ENCODE measurements at regions not wholly inside any gene's neighbourhood (a gene's known extent, or its start where the extent isn't known, plus 50 kb on each side); places are given as distances from the start of the nearest gene placed in this dataset.
"Not testable (repeated sequence)": the region's sequence is repeated elsewhere in the genome, so short reads cannot be mapped to it uniquely, and the experiment has no call there.

GRCh38 chr14:27845241-27845850, 921.2 kb upstream of the FOXG1 start:
- FAIRE-seq (no peak), DNase-seq (ENCODE audit: insufficient read length, low spot score) (no peak)

GRCh38 chr14:27845902-27846301, 920.7 kb upstream of the FOXG1 start:
- DNase-seq (ENCODE audit: insufficient read length, low spot score): no peak

GRCh38 chr14:27847480-27847879, 919.1 kb upstream of the FOXG1 start:
- FAIRE-seq; DNase-seq (ENCODE audit: insufficient read length, low spot score): not testable (repeated sequence)

More at GRCh38 chr14:27845902-27846301, 920.7 kb upstream of the FOXG1 start:
- FAIRE-seq: no peak

- FAIRE-seq; DNase-seq (ENCODE audit: insufficient read length, low spot score): not testable (repeated sequence)
These were observed 917.4 kb upstream of the FOXG1 start for GRCh38 chr14:27849193-27849592.

GRCh38 chr14:27862684-27863083, 903.9 kb upstream of the FOXG1 start:
- DNase-seq (ENCODE audit: insufficient read length, low spot score): no peak
- no peak for FAIRE-seq

- DNase-seq (ENCODE audit: insufficient read length, low spot score) (no peak), FAIRE-seq (no peak)
These were observed 903.4 kb upstream of the FOXG1 start for GRCh38 chr14:27863166-27863565.

- no peak for FAIRE-seq
- DNase-seq (ENCODE audit: insufficient read length, low spot score): no peak
These were observed 885.5 kb upstream of the FOXG1 start for GRCh38 chr14:27881063-27881462.

GRCh38 chr14:27881646-27882045, 884.9 kb upstream of the FOXG1 start:
- DNase-seq (ENCODE audit: insufficient read length, low spot score) (no peak), FAIRE-seq (no peak)

GRCh38 chr14:27886256-27886655, 880.3 kb upstream of the FOXG1 start:
- DNase-seq (ENCODE audit: insufficient read length, low spot score): no peak
- no peak for FAIRE-seq

GRCh38 chr14:27890259-27890658, 876.3 kb upstream of the FOXG1 start:
- FAIRE-seq (no peak), DNase-seq (ENCODE audit: insufficient read length, low spot score) (no peak)

- DNase-seq (ENCODE audit: insufficient read length, low spot score); FAIRE-seq: not testable (repeated sequence)
These were observed 858.1 kb upstream of the FOXG1 start for GRCh38 chr14:27908484-27908883.

GRCh38 chr14:27916326-27916725, 850.3 kb upstream of the FOXG1 start:
- DNase-seq (ENCODE audit: insufficient read length, low spot score): no peak
- FAIRE-seq: no peak

GRCh38 chr14:27917896-27918295, 848.7 kb upstream of the FOXG1 start:
- DNase-seq (ENCODE audit: insufficient read length, low spot score) (no peak), FAIRE-seq (no peak)

GRCh38 chr14:27927519-27927918, 839.1 kb upstream of the FOXG1 start:
- DNase-seq (ENCODE audit: insufficient read length, low spot score): no peak
- FAIRE-seq: peak; percentile 4

- FAIRE-seq: no peak
- DNase-seq (ENCODE audit: insufficient read length, low spot score): no peak
These were observed 836.7 kb upstream of the FOXG1 start for GRCh38 chr14:27929797-27930347.

GRCh38 chr14:27938392-27938791, 828.2 kb upstream of the FOXG1 start:
- DNase-seq (ENCODE audit: insufficient read length, low spot score) (no peak), FAIRE-seq (no peak)

- no peak for FAIRE-seq
- no peak for DNase-seq (ENCODE audit: insufficient read length, low spot score)
These were observed 821.1 kb upstream of the FOXG1 start for GRCh38 chr14:27945512-27945911.

- FAIRE-seq (no peak), DNase-seq (ENCODE audit: insufficient read length, low spot score) (no peak)
These were observed 807.8 kb upstream of the FOXG1 start for GRCh38 chr14:27958757-27959156.

GRCh38 chr14:27995691-27996090, 770.9 kb upstream of the FOXG1 start:
- DNase-seq (ENCODE audit: insufficient read length, low spot score) (no peak), FAIRE-seq (no peak)

GRCh38 chr14:28001002-28001401, 765.6 kb upstream of the FOXG1 start:
- FAIRE-seq (no peak), DNase-seq (ENCODE audit: insufficient read length, low spot score) (no peak)

- DNase-seq (ENCODE audit: insufficient read length, low spot score) (no peak), FAIRE-seq (no peak)
These were observed 753.8 kb upstream of the FOXG1 start for GRCh38 chr14:28012629-28013415.

GRCh38 chr14:28020112-28020511, 746.5 kb upstream of the FOXG1 start:
- FAIRE-seq: peak; percentile 86
- DNase-seq (ENCODE audit: insufficient read length, low spot score): no peak

All from HTR-8/SVneo (cell line).